22Rv1 (cell line): ENCODE measurements at regions not wholly inside any gene's neighbourhood (a gene's known extent, or its start where the extent isn't known, plus 50 kb on each side); places are given as distances from the start of the nearest gene placed in this dataset.
"Not testable (repeated sequence)": the region's sequence is repeated elsewhere in the genome, so short reads cannot be mapped to it uniquely, and the experiment has no call there.

Experiments used
- H3K27ac ChIP-seq: fragments of 450-650 bp; 2 replicates; pipeline ENCODE4 v1.5.1; 2017
- ZFX ChIP-seq: fragments of 450-650 bp; IDR thresholded peaks from 2 replicates; pipeline ENCODE4 v1.6.1; 2017; ENCODE audit warnings: antibody characterized with exemption, borderline replicate concordance
- TF ChIP-seq, protein P1 (sequence below): fragments of 450-650 bp; IDR thresholded peaks from 2 replicates; pipeline ENCODE4 v1.5.1; 2017; ENCODE audit warnings: mild to moderate bottlenecking

DNA sequence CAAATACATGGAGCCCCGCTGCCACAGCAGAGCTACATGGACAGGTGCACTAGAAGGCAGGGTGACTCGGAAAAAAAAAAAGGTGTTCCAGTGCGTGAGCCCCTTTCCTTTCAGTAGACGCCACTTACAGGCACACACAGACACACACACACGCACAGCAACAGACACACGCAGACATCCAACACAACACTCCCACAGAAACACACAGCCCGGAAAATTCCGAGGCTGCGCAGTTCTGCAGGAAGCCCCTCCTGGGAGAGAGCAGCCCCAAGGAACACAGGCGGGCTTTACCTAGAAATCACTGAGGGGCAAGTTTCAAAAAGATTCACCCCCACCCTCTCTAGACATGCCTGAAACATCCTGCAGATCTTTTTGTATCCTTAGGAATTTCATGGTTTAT lies 136.0 kb upstream of the WSB1 start:
- TF ChIP-seq, protein P1, sequence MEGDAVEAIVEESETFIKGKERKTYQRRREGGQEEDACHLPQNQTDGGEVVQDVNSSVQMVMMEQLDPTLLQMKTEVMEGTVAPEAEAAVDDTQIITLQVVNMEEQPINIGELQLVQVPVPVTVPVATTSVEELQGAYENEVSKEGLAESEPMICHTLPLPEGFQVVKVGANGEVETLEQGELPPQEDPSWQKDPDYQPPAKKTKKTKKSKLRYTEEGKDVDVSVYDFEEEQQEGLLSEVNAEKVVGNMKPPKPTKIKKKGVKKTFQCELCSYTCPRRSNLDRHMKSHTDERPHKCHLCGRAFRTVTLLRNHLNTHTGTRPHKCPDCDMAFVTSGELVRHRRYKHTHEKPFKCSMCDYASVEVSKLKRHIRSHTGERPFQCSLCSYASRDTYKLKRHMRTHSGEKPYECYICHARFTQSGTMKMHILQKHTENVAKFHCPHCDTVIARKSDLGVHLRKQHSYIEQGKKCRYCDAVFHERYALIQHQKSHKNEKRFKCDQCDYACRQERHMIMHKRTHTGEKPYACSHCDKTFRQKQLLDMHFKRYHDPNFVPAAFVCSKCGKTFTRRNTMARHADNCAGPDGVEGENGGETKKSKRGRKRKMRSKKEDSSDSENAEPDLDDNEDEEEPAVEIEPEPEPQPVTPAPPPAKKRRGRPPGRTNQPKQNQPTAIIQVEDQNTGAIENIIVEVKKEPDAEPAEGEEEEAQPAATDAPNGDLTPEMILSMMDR, result no peak
- no peak for TF ChIP-seq ZFX
- H3K27ac ChIP-seq, result no peak overlapping the region

DNA sequence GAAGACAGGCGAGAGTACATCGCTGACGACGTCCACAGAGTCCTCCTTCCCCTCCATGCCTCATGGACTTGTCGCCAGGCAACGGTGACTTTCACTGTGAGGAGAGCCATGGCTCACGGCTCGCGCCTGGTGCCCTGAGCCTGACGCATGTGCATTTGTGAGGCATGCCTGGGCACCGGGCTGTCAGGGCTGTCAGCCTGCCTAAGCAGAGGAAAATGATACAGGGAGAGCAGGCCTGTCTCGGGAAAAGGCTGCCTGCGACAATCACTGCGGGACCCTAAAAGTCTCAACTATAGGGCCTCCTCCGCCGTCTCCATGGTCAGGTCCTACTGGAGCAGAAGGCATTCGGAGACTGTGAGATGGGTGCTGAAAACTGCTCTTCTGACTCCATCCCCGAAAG lies 135.5 kb upstream of the WSB1 start:
- TF ChIP-seq, protein P1, result no peak
- TF ChIP-seq ZFX, result no peak
- H3K27ac ChIP-seq, result no peak overlapping the region

DNA sequence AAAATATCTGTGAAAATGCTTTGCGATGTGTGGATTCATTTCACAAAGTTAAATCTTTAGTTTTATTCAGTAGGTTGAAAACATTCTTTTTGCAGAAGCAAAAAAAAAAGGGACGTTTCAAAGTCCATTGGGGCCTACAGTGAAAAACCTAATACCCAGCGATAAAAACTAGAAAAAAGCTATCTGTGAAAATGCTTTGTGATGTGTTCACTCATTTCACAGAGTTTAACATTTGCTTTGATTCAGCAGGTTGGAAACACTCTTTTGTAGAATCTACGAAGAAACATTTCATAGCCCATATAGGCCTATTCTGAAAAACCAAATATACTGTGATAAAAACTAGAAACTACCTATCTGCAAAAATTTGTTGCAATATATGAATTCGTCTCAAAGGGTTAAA lies 113.6 kb upstream of the WSB1 start:
- TF ChIP-seq, protein P1, result no peak
- TF ChIP-seq ZFX, result no peak
- no peak overlapping the region for H3K27ac ChIP-seq

DNA sequence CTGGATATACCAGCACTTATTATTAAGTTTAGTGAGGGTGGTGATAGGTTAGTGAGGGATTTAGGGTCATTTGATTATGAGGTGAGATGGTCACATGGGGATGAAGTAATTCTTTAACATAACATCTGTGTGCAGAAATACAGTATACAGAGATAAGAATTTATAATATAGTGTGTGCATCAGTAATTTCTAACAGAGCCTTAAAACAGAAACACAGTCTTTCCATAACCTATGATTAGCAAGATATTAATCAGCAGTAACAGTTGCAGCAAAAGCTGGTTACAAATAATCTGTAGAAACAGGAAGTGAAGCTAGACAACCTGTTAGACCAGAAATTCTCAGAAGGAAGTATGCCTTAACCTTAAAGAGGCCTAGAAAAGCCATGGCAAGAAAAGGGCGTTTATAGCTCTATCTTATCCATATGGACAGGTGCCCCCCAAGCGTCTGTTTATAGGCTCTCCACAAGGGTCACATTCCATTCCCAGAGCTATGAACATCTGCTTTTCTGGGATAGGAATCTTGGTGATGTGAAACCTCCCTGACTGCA lies 112.5 kb upstream of the WSB1 start:
- not testable (repeated sequence) for H3K27ac ChIP-seq

DNA sequence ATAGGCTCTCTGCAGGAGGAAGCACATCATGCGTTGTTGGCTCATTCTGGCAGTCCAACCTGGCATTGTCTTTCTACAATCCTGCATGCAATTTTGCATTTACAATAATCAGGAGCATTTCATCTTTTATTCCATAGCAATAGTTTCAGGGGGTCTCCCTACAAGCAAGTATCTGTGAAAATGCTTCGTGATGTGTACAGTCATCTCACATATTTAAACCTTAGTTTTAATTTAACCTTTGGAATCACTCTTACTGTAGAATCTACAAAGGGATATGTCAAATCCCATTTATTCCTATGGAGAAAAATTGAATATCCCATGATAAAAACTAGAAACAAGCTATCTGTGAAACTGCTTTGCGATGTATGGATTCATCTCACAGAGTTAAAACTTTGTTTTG lies 112.0 kb upstream of the WSB1 start:
- TF ChIP-seq ZFX, result no peak
- no peak overlapping the region for H3K27ac ChIP-seq

DNA sequence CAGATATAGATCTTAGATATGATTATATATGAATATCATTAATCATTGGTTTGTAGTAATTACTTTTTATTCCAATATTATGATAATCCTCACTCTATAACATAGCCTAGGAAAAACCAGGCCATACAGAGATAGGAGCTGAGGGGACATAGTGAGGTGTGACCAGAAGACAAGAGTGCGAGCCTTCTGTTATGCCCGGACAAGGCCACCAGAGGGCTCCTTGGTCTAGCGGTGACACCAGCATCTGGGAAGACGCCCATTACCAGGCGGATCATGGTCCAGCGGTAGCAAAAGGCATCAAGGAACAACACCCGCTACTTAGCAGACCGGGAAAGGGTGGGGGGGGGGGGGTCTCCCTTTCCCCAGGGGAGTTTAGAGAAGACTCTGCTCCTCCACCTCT lies 96.4 kb upstream of the WSB1 start:
- not testable (repeated sequence) for H3K27ac ChIP-seq
- TF ChIP-seq, protein P1, result peak; percentile 61

DNA sequence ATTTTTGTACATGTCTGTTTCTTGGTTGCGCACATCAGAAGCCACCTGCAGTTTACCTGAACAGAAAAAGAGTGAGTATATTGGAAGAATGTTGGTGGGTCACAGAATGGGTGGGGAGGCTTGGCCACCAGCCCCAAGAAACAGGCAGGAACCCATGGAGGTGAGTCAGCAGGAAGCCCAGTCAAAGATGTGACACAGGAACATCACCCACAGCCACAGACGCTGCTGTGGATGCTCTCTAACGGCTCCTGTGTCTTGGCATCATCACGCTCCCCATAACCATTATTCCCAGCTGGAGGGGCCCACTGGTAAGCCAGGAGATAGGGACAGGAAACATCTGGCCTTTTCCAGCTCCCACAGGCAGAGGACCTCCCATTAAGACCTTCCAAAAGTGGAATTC lies 94.0 kb upstream of the WSB1 start:
- no peak for TF ChIP-seq ZFX
- TF ChIP-seq, protein P1, result no peak
- H3K27ac ChIP-seq, result no peak overlapping the region

DNA sequence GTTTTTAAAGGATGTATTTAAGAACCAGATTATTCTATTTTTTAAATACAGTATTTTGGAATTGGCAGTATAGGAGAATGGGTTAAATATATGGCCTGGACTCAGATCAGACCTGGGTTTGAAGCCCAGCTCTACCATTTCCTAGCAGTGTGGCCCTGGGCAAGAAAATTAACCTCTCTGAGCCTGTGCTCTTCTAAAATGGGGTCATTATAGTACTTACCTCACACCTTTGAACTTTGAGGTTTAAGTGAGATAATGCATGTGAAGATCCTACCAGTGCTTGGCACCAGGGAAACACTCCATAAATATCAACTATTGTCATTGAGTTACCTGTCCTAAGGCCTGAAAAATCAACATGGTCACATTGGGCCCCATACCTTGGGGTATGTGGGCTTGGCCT lies 93.4 kb upstream of the WSB1 start:
- no peak for TF ChIP-seq ZFX
- TF ChIP-seq, protein P1, result no peak
- H3K27ac ChIP-seq, result no peak overlapping the region

DNA sequence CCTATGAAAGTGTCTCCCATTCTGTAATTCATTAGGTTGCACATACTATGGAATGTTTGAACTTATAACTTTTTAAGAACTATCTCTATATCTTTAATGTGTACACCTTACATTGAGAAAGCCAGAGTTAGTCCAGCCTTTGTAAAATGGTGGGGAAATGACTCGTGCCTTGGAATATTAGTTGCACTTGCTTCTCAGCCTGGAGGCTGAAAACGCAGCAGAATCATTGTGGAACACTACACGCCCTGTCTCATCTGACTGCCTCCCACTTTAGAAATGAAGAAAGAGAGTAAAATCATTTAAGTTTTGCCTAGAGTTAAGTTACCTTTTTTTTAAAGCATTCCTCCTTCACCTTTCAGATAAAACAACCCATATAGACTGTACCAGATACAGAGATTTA lies 90.7 kb upstream of the WSB1 start:
- no peak overlapping the region for H3K27ac ChIP-seq
- no peak for TF ChIP-seq ZFX
- TF ChIP-seq, protein P1, result no peak
